ENCODE measurements at regions not wholly inside any gene's neighbourhood (a gene's known extent, or its start where the extent isn't known, plus 50 kb on each side); places are given as distances from the start of the nearest gene placed in this dataset.

DNA sequence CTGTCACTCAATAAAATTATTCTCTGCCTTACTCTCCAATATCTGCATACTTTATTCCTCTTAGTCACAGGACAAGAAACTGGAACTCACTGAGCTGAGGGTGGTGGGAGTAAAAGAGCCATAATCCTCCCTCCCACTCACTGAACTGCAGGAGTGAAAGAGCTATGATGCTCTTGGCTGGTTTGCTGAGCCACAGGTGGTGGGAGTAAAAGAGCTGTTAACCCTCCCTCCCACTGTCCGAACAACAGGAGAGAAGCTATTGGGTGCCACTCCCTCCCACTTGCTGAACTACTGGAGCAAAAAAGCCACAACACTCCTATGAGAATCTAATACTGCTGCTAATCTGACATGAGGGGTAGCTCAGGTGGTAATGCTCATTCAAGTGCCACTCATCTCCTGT lies 391.0 kb downstream of the NSUN3 start:
- no peak for DNase-seq (ENCODE audit: low read depth in 2 of 2)
- H3K4me3 ChIP-seq (replicated peaks in 1 of 2; ENCODE audit: low read depth in 2 of 2, low read length in 2 of 2), result no peak overlapping the region
- TF ChIP-seq, protein P1, sequence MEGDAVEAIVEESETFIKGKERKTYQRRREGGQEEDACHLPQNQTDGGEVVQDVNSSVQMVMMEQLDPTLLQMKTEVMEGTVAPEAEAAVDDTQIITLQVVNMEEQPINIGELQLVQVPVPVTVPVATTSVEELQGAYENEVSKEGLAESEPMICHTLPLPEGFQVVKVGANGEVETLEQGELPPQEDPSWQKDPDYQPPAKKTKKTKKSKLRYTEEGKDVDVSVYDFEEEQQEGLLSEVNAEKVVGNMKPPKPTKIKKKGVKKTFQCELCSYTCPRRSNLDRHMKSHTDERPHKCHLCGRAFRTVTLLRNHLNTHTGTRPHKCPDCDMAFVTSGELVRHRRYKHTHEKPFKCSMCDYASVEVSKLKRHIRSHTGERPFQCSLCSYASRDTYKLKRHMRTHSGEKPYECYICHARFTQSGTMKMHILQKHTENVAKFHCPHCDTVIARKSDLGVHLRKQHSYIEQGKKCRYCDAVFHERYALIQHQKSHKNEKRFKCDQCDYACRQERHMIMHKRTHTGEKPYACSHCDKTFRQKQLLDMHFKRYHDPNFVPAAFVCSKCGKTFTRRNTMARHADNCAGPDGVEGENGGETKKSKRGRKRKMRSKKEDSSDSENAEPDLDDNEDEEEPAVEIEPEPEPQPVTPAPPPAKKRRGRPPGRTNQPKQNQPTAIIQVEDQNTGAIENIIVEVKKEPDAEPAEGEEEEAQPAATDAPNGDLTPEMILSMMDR (IDR thresholded peaks at IDR 0.05; ENCODE audit: low read depth, low read length), result no peak

DNA sequence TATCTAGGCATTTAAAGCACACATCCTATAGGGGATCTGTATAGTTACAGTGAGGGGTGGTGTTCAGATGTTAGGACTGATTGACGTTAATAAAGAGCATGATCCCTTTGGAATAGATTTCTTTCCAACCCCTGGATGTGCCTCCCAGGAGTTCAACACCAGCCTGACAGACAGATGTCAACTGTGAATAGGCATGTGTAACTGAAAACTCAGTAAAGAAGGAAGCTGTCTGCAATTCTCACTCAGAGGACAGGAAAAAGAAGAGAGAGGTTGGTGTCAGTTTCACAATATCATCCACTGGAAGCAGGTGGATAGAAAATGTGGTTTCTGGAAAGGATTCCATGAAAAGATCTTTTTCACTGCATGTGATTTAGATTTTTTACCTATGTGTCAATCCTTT lies 396.3 kb downstream of the NSUN3 start:
- H3K4me3 ChIP-seq (replicated peaks in 1 of 2; ENCODE audit: low read depth in 2 of 2, low read length in 2 of 2), result no peak overlapping the region
- DNase-seq (ENCODE audit: low read depth in 2 of 2), result no peak
- TF ChIP-seq, protein P1 (IDR thresholded peaks at IDR 0.05; ENCODE audit: low read depth, low read length), result no peak

DNA sequence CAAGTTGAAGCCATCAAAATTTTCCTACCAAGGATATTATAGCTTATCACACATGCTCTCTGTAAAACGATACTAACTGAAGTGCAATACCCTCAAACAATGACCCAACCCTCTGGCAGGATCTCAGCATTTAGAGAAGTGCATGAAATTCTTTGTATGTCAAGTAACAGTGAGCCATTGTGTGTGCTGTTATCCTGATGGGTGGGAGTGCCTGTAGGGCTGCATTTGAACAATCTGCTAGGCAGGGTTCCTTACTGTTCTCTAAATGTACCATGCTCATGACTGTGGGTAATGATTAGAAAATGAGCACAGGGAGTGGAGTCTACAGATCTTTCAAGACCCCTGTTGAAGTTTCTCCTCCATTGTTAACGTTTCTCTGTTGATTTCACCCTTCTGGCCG lies 398.1 kb downstream of the NSUN3 start:
- no peak overlapping the region for H3K4me3 ChIP-seq (replicated peaks in 1 of 2; ENCODE audit: low read depth in 2 of 2, low read length in 2 of 2)
- TF ChIP-seq, protein P1 (IDR thresholded peaks at IDR 0.05; ENCODE audit: low read depth, low read length), result no peak
- DNase-seq (ENCODE audit: low read depth in 2 of 2), result no peak

- TF ChIP-seq, protein P1 (IDR thresholded peaks at IDR 0.05; ENCODE audit: low read depth, low read length), result no peak
- no peak overlapping the region for H3K4me3 ChIP-seq (replicated peaks in 1 of 2; ENCODE audit: low read depth in 2 of 2, low read length in 2 of 2)
- no peak for DNase-seq (ENCODE audit: low read depth in 2 of 2)
Observed at GRCh38 chr3:94462931-94463330, 400.1 kb downstream of the NSUN3 start.

DNA sequence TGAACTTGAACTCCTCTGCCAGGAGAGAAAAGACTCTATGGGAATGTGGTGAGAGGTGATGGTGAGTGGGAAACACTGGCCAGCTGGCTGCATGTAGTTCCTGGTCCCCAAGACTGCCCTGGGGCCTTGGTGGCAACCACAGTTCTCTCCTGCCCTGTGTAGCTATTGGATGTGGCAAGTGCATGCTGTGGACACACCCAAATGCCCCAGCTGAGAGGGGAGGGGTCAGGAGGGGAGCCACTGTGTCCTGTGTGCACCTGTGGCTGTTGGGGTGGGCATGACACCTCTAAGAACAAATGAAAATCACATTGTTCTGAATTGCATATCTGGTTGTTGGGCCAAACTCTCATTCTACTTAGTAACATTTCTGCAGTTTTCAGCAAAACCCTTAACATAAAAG lies 409.6 kb downstream of the NSUN3 start:
- TF ChIP-seq, protein P1 (IDR thresholded peaks at IDR 0.05; ENCODE audit: low read depth, low read length), result no peak
- H3K4me3 ChIP-seq (replicated peaks in 1 of 2; ENCODE audit: low read depth in 2 of 2, low read length in 2 of 2), result no peak overlapping the region
- DNase-seq (ENCODE audit: low read depth in 2 of 2), result no peak

DNA sequence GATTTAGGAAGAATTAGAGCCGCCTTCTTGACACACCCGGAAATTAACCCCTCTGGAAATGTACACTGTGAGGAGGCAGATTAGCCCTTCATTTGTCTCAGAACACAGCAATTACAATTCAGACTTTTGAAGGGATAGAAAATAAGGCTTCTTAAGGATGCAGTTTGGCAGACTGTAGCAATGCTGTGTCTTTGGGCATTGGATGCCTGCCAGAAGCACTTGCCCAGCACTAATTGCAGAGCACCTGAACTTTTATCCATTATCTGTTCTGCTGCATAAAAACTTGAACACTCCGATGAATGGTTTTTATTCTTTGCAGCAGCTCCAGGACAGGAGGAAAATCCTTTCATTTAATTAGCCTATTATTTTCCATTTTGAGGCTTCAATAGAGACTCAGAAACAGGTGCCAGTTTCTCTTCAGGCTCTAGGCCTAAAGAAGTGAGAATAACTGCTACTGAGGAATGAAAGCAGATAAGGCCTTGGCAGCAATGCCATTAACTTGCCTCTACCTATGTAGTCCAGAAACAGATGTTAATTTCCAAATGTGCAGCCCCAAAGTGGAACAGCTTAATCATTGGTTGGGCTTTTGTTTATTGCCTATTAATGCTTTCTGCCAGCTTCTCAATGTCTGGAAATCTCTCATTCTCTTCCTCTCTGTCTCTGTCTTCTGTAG lies 418.5 kb downstream of the NSUN3 start:
- TF ChIP-seq, protein P1 (IDR thresholded peaks at IDR 0.05; ENCODE audit: low read depth, low read length), result no peak
- no peak for DNase-seq (ENCODE audit: low read depth in 2 of 2)
- no peak overlapping the region for H3K4me3 ChIP-seq (replicated peaks in 1 of 2; ENCODE audit: low read depth in 2 of 2, low read length in 2 of 2)

DNA sequence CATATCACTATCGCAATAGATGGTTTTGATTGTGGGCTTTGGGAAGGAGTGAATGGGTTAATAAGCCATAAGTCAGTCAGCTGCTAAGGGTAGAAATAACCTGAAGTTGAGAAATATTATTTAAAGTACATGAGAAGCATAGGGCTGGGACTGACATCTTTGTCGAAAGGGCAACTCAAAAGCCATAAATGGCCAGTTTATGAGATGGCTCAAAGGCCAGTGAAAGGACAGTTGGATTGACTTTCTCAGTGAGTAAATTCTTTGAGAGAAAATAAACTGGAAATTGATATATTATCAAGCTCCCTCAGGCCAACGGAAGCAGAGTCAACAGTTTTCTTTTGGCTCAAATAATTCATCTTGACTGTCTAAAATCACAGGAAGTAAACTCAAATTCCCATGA lies 419.8 kb downstream of the NSUN3 start:
- no peak overlapping the region for H3K4me3 ChIP-seq (replicated peaks in 1 of 2; ENCODE audit: low read depth in 2 of 2, low read length in 2 of 2)
- TF ChIP-seq, protein P1 (IDR thresholded peaks at IDR 0.05; ENCODE audit: low read depth, low read length), result no peak
- DNase-seq (ENCODE audit: low read depth in 2 of 2), result no peak

Data from cardiac fibroblast (primary cell).